SK-N-SH (cell line): ENCODE measurements at regions not wholly inside any gene's neighbourhood (a gene's known extent, or its start where the extent isn't known, plus 50 kb on each side); places are given as distances from the start of the nearest gene placed in this dataset.

Experiments
- CTCF ChIA-PET: fragments of 300-600, 350-600 bp; formaldehyde crosslinking; extraction: SDS; loops from one replicate; lab custom pipeline; 2021; lab: Yijun Ruan, JAX
- POLR2A ChIA-PET: fragments of 350-600 bp; sonication (Branson Sonifier 250); formaldehyde crosslinking; extraction: SDS; loops from one replicate; lab custom pipeline; 2020; ENCODE audit warnings: antibody characterized with exemption, inconsistent platforms; lab: Yijun Ruan, JAX
- DNase-seq: peaks from one replicate; pipeline ENCODE4 v3.0.0; 2012
- H2AFZ ChIP-seq: fragments of 200-600 bp; sonication (generic); 2 replicates; pipeline ENCODE4 v1.8.1; 2016; ENCODE audit warnings: antibody characterized with exemption, mild to moderate bottlenecking, low read depth
- H3F3A ChIP-seq: fragments of 200-600 bp; sonication (generic); replicated peaks from 2 replicates; pipeline ENCODE3; 2016; ENCODE audit warnings: antibody characterized with exemption, mild to moderate bottlenecking; ENCODE audit not compliant: insufficient read depth
- H3K27ac ChIP-seq, 2 experiments: fragments of 200-500 bp in 1 of 2; fragments of 200-600 bp in 1 of 2; sonication (Bioruptor generic) in 1 of 2; sonication (generic), shearing (Covaris generic) in 1 of 2; 2 replicates each; pipeline versions ENCODE4 v1.5.1 to v1.6.1; 2014 to 2016; ENCODE audit warnings: low read depth in 2 of 2, inconsistent platforms in 1 of 2, low read length in 1 of 2, mild to moderate bottlenecking in 1 of 2, mixed read lengths in 1 of 2
- H3K27me3 ChIP-seq: fragments of 200-600 bp; sonication (generic), shearing (Covaris generic); 2 replicates; pipeline ENCODE4 v1.6.1; 2016; ENCODE audit warnings: mixed run types; ENCODE audit not compliant: insufficient read depth
- H3K36me3 ChIP-seq, 2 experiments: fragments of 200-500 bp in 1 of 2; fragments of 200-600 bp in 1 of 2; sonication (Bioruptor generic) in 1 of 2; sonication (generic) in 1 of 2; replicated peaks in 1 of 2; 2 replicates each; pipeline versions ENCODE3 to v1.5.1; 2014 to 2016; ENCODE audit warnings: low read length in 1 of 2, mild to moderate bottlenecking in 1 of 2; ENCODE audit not compliant: insufficient read depth in 2 of 2, control insufficient read depth in 1 of 2
- H3K4me1 ChIP-seq, 2 experiments: fragments of 200-500 bp in 1 of 2; fragments of 200-600 bp in 1 of 2; sonication (Bioruptor generic) in 1 of 2; sonication (generic), shearing (Covaris generic) in 1 of 2; 2 replicates each; pipeline versions ENCODE4 v1.5.1 to v1.6.1; 2014 to 2016; ENCODE audit warnings: low read depth in 1 of 2, low read length in 1 of 2, mixed run types in 1 of 2; ENCODE audit not compliant: insufficient read depth in 2 of 2, control insufficient read depth in 1 of 2
- H3K4me2 ChIP-seq: fragments of 200-600 bp; sonication (generic), shearing (Covaris generic); 2 replicates; pipeline ENCODE4 v1.6.1; 2017; ENCODE audit warnings: mixed run types
- H3K4me3 ChIP-seq, 2 experiments: fragments of 200-500 bp in 1 of 2; fragments of 200-600 bp in 1 of 2; sonication (Bioruptor generic) in 1 of 2; sonication (generic), shearing (Covaris generic) in 1 of 2; 2 replicates each; pipeline versions ENCODE4 v1.5.1 to v1.8.1; 2014 to 2016; ENCODE audit warnings: low read depth in 2 of 2, inconsistent platforms in 1 of 2, low read length in 1 of 2, mild to moderate bottlenecking in 1 of 2, mixed read lengths in 1 of 2, moderate library complexity in 1 of 2
- H3K79me2 ChIP-seq: fragments of 200-600 bp; sonication (generic); 2 replicates; pipeline ENCODE4 v1.8.1; 2017; ENCODE audit warnings: mild to moderate bottlenecking; ENCODE audit not compliant: insufficient read depth
- H3K9ac ChIP-seq: fragments of 200-600 bp; sonication (generic); 2 replicates; pipeline ENCODE4 v1.6.1; 2017; ENCODE audit warnings: mixed run types
- H3K9me2 ChIP-seq: fragments of 200-600 bp; sonication (generic); 2 replicates; pipeline ENCODE4 v1.6.1; 2017; ENCODE audit warnings: mixed run types
- H3K9me3 ChIP-seq: fragments of 200-600 bp; sonication (generic); 2 replicates; pipeline ENCODE4 v1.6.1; 2017; ENCODE audit warnings: mixed run types, mild to moderate bottlenecking, moderate library complexity
- H4K20me1 ChIP-seq: fragments of 200-600 bp; sonication (generic); 2 replicates; pipeline ENCODE4 v1.6.1; 2017; ENCODE audit warnings: mild to moderate bottlenecking, mixed run types; ENCODE audit not compliant: insufficient read depth
- ELF1 ChIP-seq: IDR thresholded peaks from 2 replicates; pipeline ENCODE4 v1.4.0; 2012
- EP300 ChIP-seq, 2 experiments: IDR thresholded peaks; 2 replicates each; pipeline versions ENCODE4 v1.4.0 to v1.6.1; 2012; ENCODE audit warnings: borderline replicate concordance in 1 of 2, low read depth in 1 of 2, low read length in 1 of 2
- FOSL2 ChIP-seq: IDR thresholded peaks from 2 replicates; pipeline ENCODE4 v1.4.0; 2012; ENCODE audit warnings: low read depth, mild to moderate bottlenecking, moderate library complexity, borderline replicate concordance
- FOXJ3 ChIP-seq: sonication (generic); formaldehyde crosslinking; IDR thresholded peaks from 2 replicates; pipeline ENCODE4 v1.5.1; 2020; ENCODE audit warnings: mild to moderate bottlenecking, missing genetic modification reagents
- FOXM1 ChIP-seq: IDR thresholded peaks from 2 replicates; pipeline ENCODE4 v1.4.0; 2012; ENCODE audit warnings: low read depth, mild to moderate bottlenecking
- MEF2A ChIP-seq: IDR thresholded peaks from 2 replicates; pipeline ENCODE4 v1.4.0; 2012; ENCODE audit warnings: low read depth, borderline replicate concordance
- NFIC ChIP-seq: IDR thresholded peaks from 2 replicates; pipeline ENCODE4 v1.4.0; 2012; ENCODE audit warnings: borderline replicate concordance
- NRF1 ChIP-seq: IDR thresholded peaks from 2 replicates; pipeline ENCODE4 v1.6.1; 2012; ENCODE audit warnings: low read depth, mild to moderate bottlenecking, low read length
- POLR2AphosphoS5 ChIP-seq: IDR thresholded peaks from 2 replicates; pipeline ENCODE4 v1.6.1; 2012; ENCODE audit warnings: low read depth, low read length
- RAD21 ChIP-seq: IDR thresholded peaks from 2 replicates; pipeline ENCODE4 v1.6.1; 2012; ENCODE audit warnings: mild to moderate bottlenecking, low read length
- RCOR1 ChIP-seq: fragments of 150-350 bp; IDR thresholded peaks from 2 replicates; pipeline ENCODE4 v1.6.1; 2017; ENCODE audit warnings: antibody characterized with exemption, low read length
- RXRA ChIP-seq: IDR thresholded peaks from 2 replicates; pipeline ENCODE4 v1.4.0; 2012; ENCODE audit warnings: low read depth, mild to moderate bottlenecking, borderline replicate concordance
- SIN3A ChIP-seq: IDR thresholded peaks from 2 replicates; pipeline ENCODE4 v1.6.1; 2012; ENCODE audit warnings: low read depth, mild to moderate bottlenecking, low read length, moderate library complexity, borderline replicate concordance
- TAF1 ChIP-seq: IDR thresholded peaks from 2 replicates; pipeline ENCODE4 v1.6.1; 2012; ENCODE audit warnings: low read depth, mild to moderate bottlenecking, low read length, moderate library complexity, borderline replicate concordance
- YY1 ChIP-seq: IDR thresholded peaks from 2 replicates; pipeline ENCODE4 v1.4.0; 2012; ENCODE audit warnings: low read depth, mild to moderate bottlenecking
- WGBS: methylation state at CpG from one replicate; pipeline ENCODE4 v1.1.6; 2017; ENCODE audit warnings: low lambda C conversion rate; 5-methylcytosine and 5-hydroxymethylcytosine counted together
- TF ChIP-seq, protein P1 (sequence below): fragments of 150-350 bp; IDR thresholded peaks from 2 replicates; pipeline ENCODE4 v1.6.1; 2016; ENCODE audit warnings: mild to moderate bottlenecking, low read depth, low read length
- TF ChIP-seq, protein P2 (sequence below): fragments of 150-350 bp; IDR thresholded peaks from 2 replicates; pipeline ENCODE4 v1.6.1; 2017; ENCODE audit warnings: antibody characterized with exemption, low read length, low read depth, borderline replicate concordance
- TF ChIP-seq, protein P3 (sequence below): IDR thresholded peaks from 2 replicates; pipeline ENCODE4 v1.4.0; 2012; ENCODE audit warnings: low read depth
- TF ChIP-seq, protein P4 (sequence below): IDR thresholded peaks from 2 replicates; pipeline ENCODE4 v1.4.0; 2012; ENCODE audit warnings: low read depth, borderline replicate concordance

DNA sequence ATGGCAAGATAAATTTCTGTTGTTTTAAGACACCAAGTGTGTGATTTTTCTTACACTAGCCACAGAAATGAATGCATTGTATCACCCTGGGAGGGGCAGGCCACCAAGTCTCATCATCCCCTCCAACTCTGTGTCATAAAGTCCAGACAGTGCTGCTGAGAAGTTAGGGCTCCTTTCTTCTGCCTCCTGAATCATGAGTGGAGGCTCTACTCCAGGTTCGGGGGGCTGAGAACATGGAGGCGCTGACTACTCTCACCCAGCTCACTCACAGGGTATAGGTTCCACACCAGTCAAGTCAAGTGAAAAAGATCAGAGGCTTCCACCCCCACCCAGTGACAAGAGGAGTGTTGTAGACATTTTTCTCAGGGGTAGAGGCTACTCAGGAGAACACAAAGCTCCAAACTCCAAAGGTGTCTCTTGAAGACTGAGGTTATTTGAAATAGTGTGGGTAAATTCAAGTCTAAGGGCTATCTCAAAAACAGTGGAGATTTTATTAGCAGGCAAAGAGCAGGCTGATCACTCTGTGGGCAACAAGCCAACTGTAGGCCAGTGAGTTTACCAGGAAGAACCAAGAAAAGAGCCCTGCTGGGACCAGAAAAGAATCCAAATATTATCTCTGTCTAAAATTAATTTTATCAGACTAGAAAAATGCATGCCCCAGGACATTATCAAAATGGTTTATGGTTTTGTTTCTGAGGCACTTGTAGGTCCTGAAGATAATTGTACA lies 118.6 kb upstream of the RET start:
- Histone ChIP-seq H3K27ac (peak overlapping the region in 1 of 2 experiments; percentile 83; a peak in 2 of 4 replicates), H3K27me3 (no peaks in the 10 kb centered on the region), H3K4me3 (no peak overlapping the region), H4K20me1 (no peaks in the 10 kb centered on the region), H3F3A (no peaks in the 10 kb centered on the region), H3K9ac (no peak overlapping the region), H2AFZ (no peak overlapping the region), H3K4me2 (no peak overlapping the region), H3K4me1 (peaks cover 0 to 49% of the 10 kb centered on the region in 2 experiments; a peak in 2 of 4 replicates), H3K9me2 (no peaks in the 10 kb centered on the region), H3K36me3 (no peaks in the 10 kb centered on the region), H3K79me2 (no peaks in the 10 kb centered on the region), H3K9me3 (no peaks in the 10 kb centered on the region)
- ChIA-PET POLR2A (no interaction called here), CTCF (interaction anchor here (0.7 to 1.6 kb wide), 3 partner anchors 14 to 128 kb away, joined by 3 to 4 read pairs (median 4); no protein-coding TSS in a partner anchor)
- no peak for DNase-seq
- TF ChIP-seq EP300 (IDR thresholded peaks at IDR 0.05; ENCODE audit: borderline replicate concordance in 1 of 2, low read depth in 1 of 2, low read length in 1 of 2) (peak in 1 of 2 experiments; percentile 29; a peak in 1 of 4 replicates), SIN3A (no peak), RAD21 (no peak), RXRA (no peak), RCOR1 (peak; percentile 34; the same call in 1 of the 2 replicates), FOXM1 (no peak), FOSL2 (no peak), POLR2AphosphoS5 (no peak), FOXJ3 (CRISPR knock-in tag) (no peak)
- TF ChIP-seq, protein P1, sequence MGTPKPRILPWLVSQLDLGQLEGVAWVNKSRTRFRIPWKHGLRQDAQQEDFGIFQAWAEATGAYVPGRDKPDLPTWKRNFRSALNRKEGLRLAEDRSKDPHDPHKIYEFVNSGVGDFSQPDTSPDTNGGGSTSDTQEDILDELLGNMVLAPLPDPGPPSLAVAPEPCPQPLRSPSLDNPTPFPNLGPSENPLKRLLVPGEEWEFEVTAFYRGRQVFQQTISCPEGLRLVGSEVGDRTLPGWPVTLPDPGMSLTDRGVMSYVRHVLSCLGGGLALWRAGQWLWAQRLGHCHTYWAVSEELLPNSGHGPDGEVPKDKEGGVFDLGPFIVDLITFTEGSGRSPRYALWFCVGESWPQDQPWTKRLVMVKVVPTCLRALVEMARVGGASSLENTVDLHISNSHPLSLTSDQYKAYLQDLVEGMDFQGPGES, result no peak
- TF ChIP-seq, protein P2, sequence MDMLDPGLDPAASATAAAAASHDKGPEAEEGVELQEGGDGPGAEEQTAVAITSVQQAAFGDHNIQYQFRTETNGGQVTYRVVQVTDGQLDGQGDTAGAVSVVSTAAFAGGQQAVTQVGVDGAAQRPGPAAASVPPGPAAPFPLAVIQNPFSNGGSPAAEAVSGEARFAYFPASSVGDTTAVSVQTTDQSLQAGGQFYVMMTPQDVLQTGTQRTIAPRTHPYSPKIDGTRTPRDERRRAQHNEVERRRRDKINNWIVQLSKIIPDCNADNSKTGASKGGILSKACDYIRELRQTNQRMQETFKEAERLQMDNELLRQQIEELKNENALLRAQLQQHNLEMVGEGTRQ, result no peak
- WGBS, result no CpG with 5 or more reads among the region's 2 CpGs

DNA sequence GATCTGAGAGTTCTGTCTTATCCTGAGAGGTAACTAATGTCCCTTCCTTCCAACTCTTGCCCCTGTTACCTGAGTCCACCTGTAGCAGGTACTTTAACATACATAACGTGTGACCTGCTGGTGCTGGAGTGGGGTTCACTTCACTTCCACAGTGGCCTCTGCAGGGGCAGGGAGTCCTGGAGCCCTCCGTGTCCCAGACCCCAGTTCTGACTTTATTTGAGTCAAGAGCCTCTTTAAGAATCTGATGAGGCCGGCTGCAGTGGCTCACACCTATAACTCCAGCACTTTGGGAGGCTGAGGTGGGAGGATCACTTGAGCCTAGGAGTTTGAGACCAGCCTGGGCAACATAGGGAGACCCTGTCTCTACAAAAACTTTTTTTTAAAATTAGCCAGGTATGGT lies 117.0 kb upstream of the RET start:
- 27% methylated on average over 3 of the region's 3 CpGs for WGBS
- H3F3A ChIP-seq, result no peaks in the 10 kb centered on the region
- no peaks in the 10 kb centered on the region for H3K79me2 ChIP-seq
- no peak overlapping the region for H3K4me2 ChIP-seq
- no peaks in the 10 kb centered on the region for H3K27me3 ChIP-seq
- no peak overlapping the region; a peak in 1 of 4 replicates for H3K27ac ChIP-seq
- peaks cover 0 to 46% of the 10 kb centered on the region in 2 experiments; a peak in 2 of 4 replicates for H3K4me1 ChIP-seq
- H3K9ac ChIP-seq, result no peak overlapping the region
- H3K4me3 ChIP-seq, result no peak overlapping the region
- H3K9me3 ChIP-seq, result no peaks in the 10 kb centered on the region
- H3K36me3 ChIP-seq, result no peaks in the 10 kb centered on the region
- H4K20me1 ChIP-seq, result no peaks in the 10 kb centered on the region
- CTCF ChIA-PET, result interaction anchor here (0.7 kb wide), 1 partner anchor 181 kb away, joined by 3 read pairs; no protein-coding TSS in a partner anchor
- POLR2A ChIA-PET, result no interaction called here
- H2AFZ ChIP-seq, result no peak overlapping the region
- no peak for DNase-seq
- TF ChIP-seq YY1 (no peak), FOSL2 (no peak), MEF2A (no peak), ELF1 (no peak), FOXJ3 (CRISPR knock-in tag) (no peak), TAF1 (no peak), NFIC (no peak), NRF1 (no peak), RXRA (no peak)
- TF ChIP-seq, protein P2, result no peak
- TF ChIP-seq, protein P3, sequence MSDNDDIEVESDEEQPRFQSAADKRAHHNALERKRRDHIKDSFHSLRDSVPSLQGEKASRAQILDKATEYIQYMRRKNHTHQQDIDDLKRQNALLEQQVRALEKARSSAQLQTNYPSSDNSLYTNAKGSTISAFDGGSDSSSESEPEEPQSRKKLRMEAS, result no peak
- TF ChIP-seq, protein P4, sequence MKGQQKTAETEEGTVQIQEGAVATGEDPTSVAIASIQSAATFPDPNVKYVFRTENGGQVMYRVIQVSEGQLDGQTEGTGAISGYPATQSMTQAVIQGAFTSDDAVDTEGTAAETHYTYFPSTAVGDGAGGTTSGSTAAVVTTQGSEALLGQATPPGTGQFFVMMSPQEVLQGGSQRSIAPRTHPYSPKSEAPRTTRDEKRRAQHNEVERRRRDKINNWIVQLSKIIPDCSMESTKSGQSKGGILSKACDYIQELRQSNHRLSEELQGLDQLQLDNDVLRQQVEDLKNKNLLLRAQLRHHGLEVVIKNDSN, result no peak
- no peaks in the 10 kb centered on the region for H3K9me2 ChIP-seq
